ENCODE measurements at regions not wholly inside any gene's neighbourhood (a gene's known extent, or its start where the extent isn't known, plus 50 kb on each side); places are given as distances from the start of the nearest gene placed in this dataset.
"Not testable (repeated sequence)": the region's sequence is repeated elsewhere in the genome, so short reads cannot be mapped to it uniquely, and the experiment has no call there.

- no peak for DNase-seq
Observed at GRCh38 chr22:48782326-48782725, 1045.3 kb downstream of the BRD1 start.

GRCh38 chr22:48781868-48782267, 1045.8 kb downstream of the BRD1 start:
- DNase-seq, result no peak

GRCh38 chr22:48781391-48781790, 1046.3 kb downstream of the BRD1 start:
- DNase-seq, result no peak

- DNase-seq, result no peak
Observed at GRCh38 chr22:48780597-48781277, 1046.9 kb downstream of the BRD1 start.

GRCh38 chr22:48779661-48780596, 1047.7 kb downstream of the BRD1 start:
- DNase-seq, result no peak

- no peak for DNase-seq
Observed at GRCh38 chr22:48779211-48779643, 1048.4 kb downstream of the BRD1 start.

- DNase-seq, result no peak
Observed at GRCh38 chr22:48778308-48779195, 1049.1 kb downstream of the BRD1 start.

GRCh38 chr22:48772286-48772907, 1055.3 kb downstream of the BRD1 start:
- no peak for DNase-seq

- no peak for DNase-seq
Observed at GRCh38 chr22:48765595-48765994, 1062.1 kb downstream of the BRD1 start.

- no peak for DNase-seq
Observed at GRCh38 chr22:48761546-48761945, 1066.1 kb downstream of the BRD1 start.

- DNase-seq, result no peak
Observed at GRCh38 chr22:48760481-48761390, 1066.9 kb downstream of the BRD1 start.

- no peak for DNase-seq
Observed at GRCh38 chr22:48758881-48759875, 1068.5 kb downstream of the BRD1 start.

GRCh38 chr22:48757985-48758561, 1069.6 kb downstream of the BRD1 start:
- no peak for DNase-seq

GRCh38 chr22:48757581-48757980, 1070.1 kb downstream of the BRD1 start:
- no peak for DNase-seq

GRCh38 chr22:48757135-48757534, 1070.5 kb downstream of the BRD1 start:
- DNase-seq, result not testable (repeated sequence)

GRCh38 chr22:48756146-48757111, 1071.2 kb downstream of the BRD1 start:
- DNase-seq, result no peak

- no peak for DNase-seq
Observed at GRCh38 chr22:48755059-48755949, 1072.4 kb downstream of the BRD1 start.
